Effector memory CD8-positive, alpha-beta T cell (primary cell): ENCODE measurements at regions not wholly inside any gene's neighbourhood (a gene's known extent, or its start where the extent isn't known, plus 50 kb on each side); places are given as distances from the start of the nearest gene placed in this dataset.
"Not testable (repeated sequence)": the region's sequence is repeated elsewhere in the genome, so short reads cannot be mapped to it uniquely, and the experiment has no call there.

Experiments used
- ATAC-seq: fragments of 150-1000 bp; cut with Tn5 transposase; replicated peaks from 2 replicates; pipeline ENCODE4 v1.10.0; 2021; ENCODE audit warnings: mild to moderate bottlenecking, moderate library complexity
- DNase-seq, 3 experiments: peaks; one replicate each; pipeline ENCODE4 v3.0.0; 2021
- H3K27ac Mint-ChIP-seq, 2 donors: one replicate each; pipeline ENCODE4 v1.8.0; 2022; ENCODE audit warnings: mild to moderate bottlenecking in 2 of 2, mixed read lengths in 2 of 2, moderate library complexity in 2 of 2
- H3K27me3 Mint-ChIP-seq, 2 donors: one replicate each; pipeline ENCODE4 v1.8.0; 2022; ENCODE audit warnings: mixed read lengths in 2 of 2
- H3K36me3 Mint-ChIP-seq: one replicate; pipeline ENCODE4 v1.8.0; 2022; ENCODE audit warnings: mild to moderate bottlenecking, moderate library complexity, mixed read lengths; ENCODE audit not compliant: insufficient read depth
- H3K4me1 Mint-ChIP-seq, 2 donors: one replicate each; pipeline ENCODE4 v1.8.0; 2022; ENCODE audit warnings: low read depth in 2 of 2, mixed read lengths in 2 of 2
- H3K4me3 Mint-ChIP-seq, 2 donors: one replicate each; pipeline ENCODE4 v1.8.0; 2022; ENCODE audit warnings: mild to moderate bottlenecking in 2 of 2, mixed read lengths in 2 of 2, moderate library complexity in 2 of 2
- H3K9me3 Mint-ChIP-seq, 2 donors: one replicate each; pipeline ENCODE4 v1.8.0; 2022; ENCODE audit warnings: mixed read lengths in 2 of 2

DNA sequence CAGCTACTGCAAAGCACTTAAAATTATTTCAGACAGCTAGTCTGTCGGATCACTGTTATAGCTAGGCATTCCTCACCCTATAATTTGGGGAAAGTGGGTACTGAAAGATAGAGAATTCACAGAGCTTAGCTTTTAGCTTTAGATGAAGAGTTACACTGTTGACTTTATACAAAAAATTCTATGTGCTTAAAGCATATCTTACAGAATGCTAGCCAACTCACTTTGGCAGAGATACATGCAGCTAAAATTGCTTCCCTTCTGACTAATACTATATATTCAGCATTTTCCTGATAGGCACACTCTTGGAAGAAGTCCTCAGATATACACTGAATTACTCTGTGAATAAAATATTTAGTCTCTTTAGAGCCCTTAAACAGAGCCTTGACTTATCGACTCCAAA, 353.5 kb upstream of the STEAP1 start:
- no peaks in the 10 kb centered on the region for H3K36me3 Mint-ChIP-seq
- H3K9me3 Mint-ChIP-seq: peaks cover 10 to 21% of the 10 kb centered on the region in 2 donors
- ATAC-seq: no peak
- H3K4me3 Mint-ChIP-seq: no peak overlapping the region
- H3K27me3 Mint-ChIP-seq: no peaks in the 10 kb centered on the region
- H3K27ac Mint-ChIP-seq: no peak overlapping the region
- no peaks in the 10 kb centered on the region for H3K4me1 Mint-ChIP-seq
- DNase-seq: no peak

DNA sequence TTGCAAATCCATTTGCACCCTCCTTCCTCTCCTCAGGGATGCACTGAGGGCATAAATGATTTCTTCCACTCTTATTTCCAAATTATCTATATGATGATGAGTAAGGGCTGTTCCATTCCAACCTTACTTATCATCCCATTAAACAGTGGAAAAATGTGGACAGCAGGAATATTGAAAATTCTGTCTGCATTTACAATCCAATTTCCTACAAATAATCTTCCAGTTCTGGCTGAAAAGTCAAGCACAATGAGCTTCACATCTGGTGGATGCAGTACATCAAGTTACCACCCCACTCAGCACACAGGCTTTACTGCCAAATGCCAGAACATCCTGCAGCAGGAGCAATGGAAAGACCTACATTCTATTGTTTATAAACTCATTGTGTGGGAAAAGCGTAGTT, 345.0 kb upstream of the STEAP1 start:
- Mint-ChIP-seq H3K9me3 (peaks cover 8 to 10% of the 10 kb centered on the region in 2 donors), H3K27me3 (no peaks in the 10 kb centered on the region), H3K27ac (no peak overlapping the region), H3K36me3 (no peaks in the 10 kb centered on the region), H3K4me1 (no peaks in the 10 kb centered on the region), H3K4me3 (no peak overlapping the region)
- ATAC-seq (no peak), DNase-seq (no peak)

DNA sequence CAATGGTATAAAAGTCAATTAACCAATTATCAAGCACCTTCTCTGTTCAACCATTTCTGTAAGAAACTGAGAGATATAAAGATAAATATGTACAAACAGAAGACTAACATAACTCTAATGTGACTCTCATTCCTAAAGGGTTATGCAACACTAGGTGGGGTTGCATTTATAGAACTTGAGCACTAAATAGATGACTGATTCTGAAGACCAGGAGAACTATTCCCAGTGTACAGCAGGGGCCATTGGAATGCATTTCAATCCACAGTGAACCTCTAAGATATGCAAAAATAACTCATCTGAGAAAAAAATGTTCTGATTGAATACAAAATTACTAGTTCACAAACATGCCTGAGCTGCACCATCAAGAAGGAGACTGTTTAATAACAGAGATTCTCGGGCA, 341.2 kb upstream of the STEAP1 start:
- no peaks in the 10 kb centered on the region for H3K27me3 Mint-ChIP-seq
- H3K27ac Mint-ChIP-seq: no peak overlapping the region
- no peaks in the 10 kb centered on the region for H3K36me3 Mint-ChIP-seq
- no peaks in the 10 kb centered on the region for H3K4me1 Mint-ChIP-seq
- DNase-seq: no peak
- no peak for ATAC-seq
- H3K4me3 Mint-ChIP-seq: no peak overlapping the region
- peaks cover 7 to 8% of the 10 kb centered on the region in 2 donors for H3K9me3 Mint-ChIP-seq

DNA sequence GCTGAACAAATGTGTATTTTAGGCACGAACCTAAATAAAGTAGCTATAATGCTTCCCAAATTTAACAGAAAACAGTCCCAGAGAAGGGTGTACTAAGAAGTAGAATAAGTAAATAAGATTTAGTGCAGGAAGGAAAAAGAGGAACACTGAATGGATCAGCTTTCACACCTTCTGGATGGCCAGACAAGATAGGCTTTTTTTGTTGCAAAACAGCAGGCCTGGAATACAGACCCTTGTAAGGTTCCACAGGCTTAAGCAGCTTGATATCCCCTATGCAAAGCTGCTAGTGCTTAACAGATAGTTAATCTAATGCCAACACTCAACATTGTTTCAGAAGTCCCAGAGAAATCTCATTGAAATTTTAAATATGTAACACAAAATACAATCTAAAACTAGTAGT, 328.1 kb upstream of the STEAP1 start:
- H3K36me3 Mint-ChIP-seq: no peaks in the 10 kb centered on the region
- H3K4me1 Mint-ChIP-seq: no peaks in the 10 kb centered on the region
- ATAC-seq: no peak
- no peak for DNase-seq
- H3K27me3 Mint-ChIP-seq: no peaks in the 10 kb centered on the region
- no peak overlapping the region for H3K4me3 Mint-ChIP-seq
- peaks cover 11% of the 10 kb centered on the region in 2 donors for H3K9me3 Mint-ChIP-seq
- no peak overlapping the region for H3K27ac Mint-ChIP-seq

DNA sequence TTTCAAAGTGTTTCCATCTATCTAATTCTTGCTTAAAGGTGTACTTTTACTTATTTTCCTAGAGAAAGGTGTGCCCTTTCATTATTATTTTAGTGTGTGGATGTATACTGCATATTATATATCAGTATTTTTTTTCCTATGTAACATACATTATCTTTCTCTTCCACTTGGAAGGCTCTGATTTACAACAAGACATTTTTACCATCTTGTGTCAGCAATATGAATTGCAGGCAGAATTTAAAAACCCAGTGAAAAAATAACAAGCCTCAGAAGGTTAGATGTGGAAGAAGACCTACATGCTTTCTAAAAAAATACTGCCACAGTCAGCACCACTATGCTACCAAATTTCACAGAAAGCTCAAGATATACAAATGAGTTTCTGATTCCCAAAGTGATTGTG, 327.7 kb upstream of the STEAP1 start:
- H3K4me1 Mint-ChIP-seq: no peaks in the 10 kb centered on the region
- H3K27me3 Mint-ChIP-seq: no peaks in the 10 kb centered on the region
- no peak overlapping the region for H3K27ac Mint-ChIP-seq
- H3K9me3 Mint-ChIP-seq: peaks cover 12 to 13% of the 10 kb centered on the region in 2 donors
- no peak overlapping the region for H3K4me3 Mint-ChIP-seq
- ATAC-seq: no peak
- DNase-seq: no peak
- no peaks in the 10 kb centered on the region for H3K36me3 Mint-ChIP-seq

DNA sequence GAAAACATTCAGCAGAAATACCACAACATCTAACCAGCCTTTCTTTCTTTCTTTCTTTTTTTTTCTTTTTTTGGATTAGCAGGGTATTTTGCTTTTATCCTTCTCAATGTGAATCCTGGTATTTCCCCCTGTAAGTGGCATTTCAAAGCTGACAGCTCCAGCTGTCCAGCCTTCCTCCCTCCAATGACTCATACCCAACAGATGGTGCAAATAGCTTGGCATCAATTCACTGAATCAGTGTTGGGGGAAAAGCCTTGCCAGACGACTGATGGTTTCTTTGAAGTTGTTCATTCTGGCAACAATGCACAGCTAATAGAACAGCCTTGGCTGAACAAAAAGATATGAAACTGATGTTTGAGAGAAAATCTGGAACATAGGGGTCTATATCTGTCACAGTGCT, 316.8 kb upstream of the STEAP1 start:
- no peaks in the 10 kb centered on the region for H3K36me3 Mint-ChIP-seq
- H3K27ac Mint-ChIP-seq: no peak overlapping the region
- no peaks in the 10 kb centered on the region for H3K4me1 Mint-ChIP-seq
- H3K27me3 Mint-ChIP-seq: no peaks in the 10 kb centered on the region
- DNase-seq (no peak), ATAC-seq (no peak)
- H3K4me3 Mint-ChIP-seq: no peak overlapping the region
- peaks cover 4 to 6% of the 10 kb centered on the region in 2 donors for H3K9me3 Mint-ChIP-seq

DNA sequence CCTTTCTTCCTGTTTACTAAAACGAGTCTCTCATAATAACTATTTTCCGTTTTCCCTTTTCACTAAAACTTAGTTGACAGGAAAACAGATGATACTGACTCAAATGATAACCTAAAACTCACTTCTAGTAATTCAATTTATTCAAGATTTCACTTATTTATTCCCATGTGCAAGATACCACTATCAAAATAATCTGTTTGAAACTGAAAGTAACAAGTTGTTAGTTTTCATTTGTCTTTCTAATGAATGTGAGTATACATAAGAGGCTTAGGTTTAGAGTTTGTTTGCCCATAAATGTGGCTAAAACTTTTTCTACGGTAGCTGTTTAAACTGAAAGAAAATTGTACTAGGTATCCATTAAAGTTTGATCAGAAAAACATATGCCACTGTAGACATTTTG, 314.9 kb upstream of the STEAP1 start:
- DNase-seq (no peak), ATAC-seq (no peak)
- Mint-ChIP-seq H3K9me3 (peaks cover 8 to 10% of the 10 kb centered on the region in 2 donors), H3K27me3 (no peaks in the 10 kb centered on the region), H3K4me3 (peak overlapping the region in 1 of 2 donors; percentile 48), H3K27ac (no peak overlapping the region), H3K36me3 (no peaks in the 10 kb centered on the region), H3K4me1 (no peaks in the 10 kb centered on the region)

DNA sequence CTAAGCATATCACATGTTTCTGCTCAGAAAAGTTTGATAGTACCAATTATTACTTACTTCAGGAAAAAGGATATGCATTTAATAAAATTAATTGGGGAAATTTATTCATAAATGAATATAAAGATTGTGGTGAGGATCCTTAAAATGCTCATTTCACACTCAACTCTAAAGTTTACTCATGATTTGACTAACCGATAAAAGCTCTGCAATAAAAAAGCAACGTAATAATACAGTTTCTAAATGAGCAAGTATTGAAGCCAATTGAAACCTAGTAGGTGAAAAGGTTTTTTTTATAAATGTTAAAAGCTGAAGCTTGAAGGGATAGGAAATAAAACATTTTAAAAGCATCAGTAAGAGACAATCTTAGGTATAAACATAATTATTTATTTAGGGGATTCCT, 308.3 kb upstream of the STEAP1 start:
- peaks cover 8 to 10% of the 10 kb centered on the region in 2 donors for H3K9me3 Mint-ChIP-seq
- H3K4me3 Mint-ChIP-seq: no peak overlapping the region
- no peak overlapping the region for H3K27ac Mint-ChIP-seq
- no peaks in the 10 kb centered on the region for H3K4me1 Mint-ChIP-seq
- no peaks in the 10 kb centered on the region for H3K27me3 Mint-ChIP-seq
- ATAC-seq (no peak), DNase-seq (no peak)
- H3K36me3 Mint-ChIP-seq: no peaks in the 10 kb centered on the region

DNA sequence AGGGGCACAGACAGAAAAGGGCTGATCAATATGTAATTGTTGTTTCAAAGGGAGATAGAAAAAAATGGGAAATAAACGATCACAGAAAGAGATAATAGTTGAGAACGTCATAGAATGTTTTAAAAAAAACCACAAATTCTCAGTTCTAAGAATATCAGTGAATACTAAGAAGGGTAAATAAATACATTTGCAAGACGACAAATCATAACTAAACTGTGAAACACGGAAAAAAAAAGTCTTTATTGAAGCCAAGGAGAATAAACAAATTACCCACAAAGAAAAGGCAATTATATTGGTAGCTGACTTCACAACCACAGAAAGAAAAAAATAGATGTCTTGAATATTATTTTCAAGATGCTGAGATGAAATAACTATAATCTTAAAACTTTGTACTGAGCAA, 305.2 kb upstream of the STEAP1 start:
- Mint-ChIP-seq H3K36me3 (no peaks in the 10 kb centered on the region), H3K27me3 (no peaks in the 10 kb centered on the region), H3K4me1 (no peaks in the 10 kb centered on the region), H3K4me3 (no peak overlapping the region), H3K27ac (no peak overlapping the region), H3K9me3 (no peaks in the 10 kb centered on the region)
- no peak for ATAC-seq
- no peak for DNase-seq

DNA sequence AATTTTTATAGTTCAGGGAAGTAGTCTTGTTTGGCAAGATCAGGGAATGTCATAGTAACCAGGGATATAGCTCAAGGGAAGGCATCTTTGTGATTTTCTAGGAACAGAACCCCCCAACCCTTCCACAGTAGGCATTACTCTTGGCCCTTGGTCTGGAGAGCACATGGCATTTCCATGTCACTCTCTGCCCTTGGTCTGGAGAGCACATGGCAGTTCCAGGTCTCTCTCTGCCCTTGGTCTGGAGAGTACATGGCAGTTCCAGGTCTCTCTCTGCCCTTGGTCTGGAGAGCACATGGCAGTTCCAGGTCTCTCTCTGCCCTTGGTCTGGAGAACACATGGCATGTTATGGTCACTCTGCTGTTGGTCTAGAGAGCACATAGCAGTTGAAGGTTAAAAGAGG, 297.2 kb upstream of the STEAP1 start:
- H3K27ac Mint-ChIP-seq, H3K9me3 Mint-ChIP-seq, H3K4me1 Mint-ChIP-seq: not testable (repeated sequence)

DNA sequence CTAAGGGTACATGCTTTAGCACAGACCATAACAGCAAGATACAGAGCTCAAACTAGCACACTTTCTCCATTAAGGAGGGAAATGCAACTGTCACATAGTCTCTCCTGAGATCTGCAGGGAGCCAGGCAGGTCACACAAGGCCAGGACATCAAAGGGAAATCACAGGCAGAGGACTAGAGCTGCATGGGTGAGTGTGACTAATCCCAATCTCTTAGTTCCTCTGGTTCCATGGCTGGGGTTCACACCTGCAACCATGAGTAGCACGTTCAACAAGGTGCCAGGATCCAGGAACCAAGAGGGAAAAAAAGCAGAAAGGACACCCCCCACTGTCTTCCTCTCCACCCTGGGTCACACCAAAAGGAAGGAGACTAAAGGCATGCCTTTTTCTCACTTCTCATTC, 296.5 kb upstream of the STEAP1 start:
- no peaks in the 10 kb centered on the region for H3K27me3 Mint-ChIP-seq
- DNase-seq: no peak
- ATAC-seq: no peak
- H3K4me3 Mint-ChIP-seq: no peak overlapping the region
- H3K4me1 Mint-ChIP-seq: no peaks in the 10 kb centered on the region
- no peak overlapping the region for H3K27ac Mint-ChIP-seq
- no peaks in the 10 kb centered on the region for H3K36me3 Mint-ChIP-seq
- H3K9me3 Mint-ChIP-seq: no peaks in the 10 kb centered on the region

More for the DNA sequence above, 297.2 kb upstream of the STEAP1 start:
- H3K4me3 Mint-ChIP-seq, ATAC-seq, H3K36me3 Mint-ChIP-seq, DNase-seq, H3K27me3 Mint-ChIP-seq: not testable (repeated sequence)

DNA sequence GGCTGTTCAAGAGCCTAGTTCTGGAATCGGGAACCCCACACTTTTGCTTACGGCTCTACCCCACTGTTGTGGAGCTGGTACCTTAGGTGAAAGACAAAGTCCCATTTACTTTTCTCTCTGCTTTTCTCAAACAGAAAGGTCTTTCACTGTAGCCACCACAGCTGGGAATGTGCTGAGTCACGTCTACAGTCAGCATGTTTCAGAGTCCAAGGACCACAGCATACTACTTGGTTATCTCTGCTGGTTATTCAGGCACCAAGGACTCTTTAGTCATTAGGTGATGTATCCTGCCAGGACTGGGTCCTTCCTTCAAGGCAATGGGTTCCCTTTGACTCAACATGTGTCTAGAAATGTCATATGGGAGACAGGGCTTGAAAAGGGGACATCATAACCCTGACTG, 266.8 kb upstream of the STEAP1 start:
- peaks cover 0 to 4% of the 10 kb centered on the region in 2 donors for H3K9me3 Mint-ChIP-seq
- H3K4me1 Mint-ChIP-seq: no peaks in the 10 kb centered on the region
- no peaks in the 10 kb centered on the region for H3K27me3 Mint-ChIP-seq
- DNase-seq (no peak), ATAC-seq (no peak)
- H3K4me3 Mint-ChIP-seq: no peak overlapping the region
- H3K36me3 Mint-ChIP-seq: peaks cover 2% of the 10 kb centered on the region
- no peak overlapping the region for H3K27ac Mint-ChIP-seq

DNA sequence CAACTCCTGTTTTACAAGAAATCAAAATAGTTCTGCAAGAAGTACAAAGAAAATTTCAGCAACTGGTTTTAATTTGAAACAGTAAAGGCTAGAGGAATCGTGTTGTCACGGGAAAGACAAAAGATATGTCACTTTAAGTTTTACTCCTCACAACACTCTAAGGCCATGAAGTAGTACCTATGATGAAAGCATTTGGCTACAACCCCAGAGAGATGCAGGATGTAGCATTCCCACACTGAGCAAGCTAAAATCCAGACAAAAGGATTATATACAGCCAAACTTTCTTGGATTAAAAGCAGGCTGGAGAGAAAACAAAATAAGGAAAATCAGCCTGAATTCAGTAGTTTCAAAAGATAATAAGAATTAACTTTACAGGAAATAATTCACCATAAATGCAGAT, 245.5 kb upstream of the STEAP1 start:
- Mint-ChIP-seq H3K9me3 (no peaks in the 10 kb centered on the region), H3K36me3 (no peaks in the 10 kb centered on the region), H3K4me3 (no peak overlapping the region), H3K27me3 (no peaks in the 10 kb centered on the region), H3K27ac (no peak overlapping the region), H3K4me1 (no peaks in the 10 kb centered on the region)
- no peak for DNase-seq
- no peak for ATAC-seq

DNA sequence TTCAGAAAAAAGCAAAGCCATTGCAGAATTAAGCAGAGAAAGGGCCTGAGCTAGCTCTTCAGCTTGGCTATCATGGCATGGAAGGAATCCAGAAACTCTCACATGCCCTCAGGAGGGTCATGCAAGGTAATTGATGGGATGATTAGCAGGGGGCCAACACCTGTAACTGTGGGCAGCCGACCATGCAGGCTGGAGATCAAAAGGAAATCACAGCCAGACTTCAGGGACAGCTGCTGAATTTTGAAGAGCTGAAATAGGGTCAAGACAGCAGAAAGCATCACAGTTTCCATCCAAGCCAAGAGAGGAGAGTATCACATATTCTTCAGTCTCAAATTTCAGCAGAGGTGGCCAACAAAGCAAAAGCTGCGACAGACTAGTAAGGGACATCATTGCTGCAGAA, 239.6 kb upstream of the STEAP1 start:
- H3K9me3 Mint-ChIP-seq: peaks cover 0 to 4% of the 10 kb centered on the region in 2 donors
- no peaks in the 10 kb centered on the region for H3K4me1 Mint-ChIP-seq
- no peak for DNase-seq
- no peaks in the 10 kb centered on the region for H3K27me3 Mint-ChIP-seq
- H3K27ac Mint-ChIP-seq: no peak overlapping the region
- no peak for ATAC-seq
- no peaks in the 10 kb centered on the region for H3K36me3 Mint-ChIP-seq
- no peak overlapping the region for H3K4me3 Mint-ChIP-seq

DNA sequence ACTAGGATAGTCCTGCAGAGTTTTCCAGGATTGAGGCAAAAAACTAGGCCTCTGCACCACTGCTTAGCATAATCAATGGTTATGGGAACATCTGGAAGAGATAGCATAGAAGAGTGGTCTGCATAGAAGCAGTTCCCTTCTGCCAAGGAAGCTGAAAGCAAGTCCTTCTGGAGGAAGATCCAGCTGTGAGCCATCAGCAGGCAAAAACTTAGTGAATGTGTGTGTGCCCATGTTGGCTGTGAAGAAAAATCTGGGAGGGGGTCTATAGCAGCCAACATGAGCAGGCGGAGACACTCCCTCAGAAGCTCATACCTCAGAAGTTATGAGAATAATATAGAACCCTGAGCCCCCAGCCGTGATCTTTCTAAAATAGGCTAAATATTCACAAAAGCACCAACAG, 228.1 kb upstream of the STEAP1 start:
- Mint-ChIP-seq H3K36me3 (peaks cover 2% of the 10 kb centered on the region), H3K27me3 (no peaks in the 10 kb centered on the region), H3K9me3 (peaks cover 6 to 19% of the 10 kb centered on the region in 2 donors), H3K27ac (no peak overlapping the region), H3K4me1 (no peaks in the 10 kb centered on the region), H3K4me3 (no peak overlapping the region)
- ATAC-seq (no peak), DNase-seq (no peak)
